Cardiac septum (tissue), 1 donor: ENCODE measurements at regions not wholly inside any gene's neighbourhood (a gene's known extent, or its start where the extent isn't known, plus 50 kb on each side); places are given as distances from the start of the nearest gene placed in this dataset.
"Not testable (repeated sequence)": the region's sequence is repeated elsewhere in the genome, so short reads cannot be mapped to it uniquely, and the experiment has no call there.

ENCODE experiments used
- DNase-seq: peaks from one replicate; pipeline ENCODE4 v3.0.0-alpha.2; 2020; ENCODE audit warnings: low spot score
- intact Hi-C: fragments of 100-400 bp; cut with DNase I; formaldehyde crosslinking; loops from one replicate; pipeline ENCODE4 v1.14.0; 2022
- donor health status: DM: no; HTN: no; CAD: no.

- DNase-seq, result no peak
- intact Hi-C loops, result no loop called here
These were observed 292.8 kb downstream of the TBL1XR1 start for GRCh38 chr3:176904506-176904905.

- intact Hi-C loops, result no loop called here
- DNase-seq, result no peak
These were observed 300.6 kb downstream of the TBL1XR1 start for GRCh38 chr3:176896640-176897039.

- intact Hi-C loops, result no loop called here
- no peak for DNase-seq
These were observed 301.1 kb downstream of the TBL1XR1 start for GRCh38 chr3:176896165-176896564.

- intact Hi-C loops, result no loop called here
- DNase-seq, result no peak
These were observed 317.6 kb downstream of the TBL1XR1 start for GRCh38 chr3:176879710-176880109.

GRCh38 chr3:176873261-176873660 is 324.0 kb downstream of the TBL1XR1 start:
- intact Hi-C loops, result loop anchor here (5.0 kb wide), 2 partner anchors 64 to 1514 kb away; no protein-coding TSS in a partner anchor
- no peak for DNase-seq

- intact Hi-C loops, result loop anchor here (5.0 kb wide), 2 partner anchors 65 to 1515 kb away; no protein-coding TSS in a partner anchor
- DNase-seq, result no peak
These were observed 324.5 kb downstream of the TBL1XR1 start for GRCh38 chr3:176872771-176873209.

GRCh38 chr3:176870451-176870850 is 326.8 kb downstream of the TBL1XR1 start:
- DNase-seq, result no peak
- intact Hi-C loops, result loop anchor here (5.0 kb wide), 2 partner anchors 67 to 1517 kb away; no protein-coding TSS in a partner anchor

- DNase-seq, result no peak
- intact Hi-C loops, result no loop called here
These were observed 329.3 kb downstream of the TBL1XR1 start for GRCh38 chr3:176867681-176868663.

GRCh38 chr3:176861137-176861536 is 336.1 kb downstream of the TBL1XR1 start:
- DNase-seq, result no peak
- intact Hi-C loops, result no loop called here

GRCh38 chr3:176856721-176857120 is 340.6 kb downstream of the TBL1XR1 start:
- no peak for DNase-seq
- intact Hi-C loops, result no loop called here

- intact Hi-C loops, result no loop called here
These were observed 341.3 kb downstream of the TBL1XR1 start for GRCh38 chr3:176855901-176856486.

GRCh38 chr3:176855213-176855612 is 342.1 kb downstream of the TBL1XR1 start:
- intact Hi-C loops, result no loop called here
- DNase-seq, result no peak

More at GRCh38 chr3:176855901-176856486, 341.3 kb downstream of the TBL1XR1 start:
- DNase-seq, result no peak

- intact Hi-C loops, result no loop called here
- DNase-seq, result no peak
These were observed 346.8 kb downstream of the TBL1XR1 start for GRCh38 chr3:176850498-176850897.

- no peak for DNase-seq
- intact Hi-C loops, result no loop called here
These were observed 348.7 kb downstream of the TBL1XR1 start for GRCh38 chr3:176848431-176849214.

- DNase-seq, result no peak
- intact Hi-C loops, result no loop called here
These were observed 354.4 kb downstream of the TBL1XR1 start for GRCh38 chr3:176842914-176843313.

GRCh38 chr3:176840641-176841286 is 356.5 kb downstream of the TBL1XR1 start:
- intact Hi-C loops, result no loop called here
- no peak for DNase-seq

- intact Hi-C loops, result no loop called here
- DNase-seq, result no peak
These were observed 357.4 kb downstream of the TBL1XR1 start for GRCh38 chr3:176839901-176840300.

- DNase-seq, result no peak
- intact Hi-C loops, result no loop called here
These were observed 357.8 kb downstream of the TBL1XR1 start for GRCh38 chr3:176839466-176839865.

GRCh38 chr3:176827244-176827643 is 370.0 kb downstream of the TBL1XR1 start:
- intact Hi-C loops, DNase-seq: not testable (repeated sequence)
